ENCODE measurements at regions not wholly inside any gene's neighbourhood (a gene's known extent, or its start where the extent isn't known, plus 50 kb on each side); places are given as distances from the start of the nearest gene placed in this dataset.
A peak's percentile ranks its signal among the peaks of the same experiment; 100 is the strongest.

DNA sequence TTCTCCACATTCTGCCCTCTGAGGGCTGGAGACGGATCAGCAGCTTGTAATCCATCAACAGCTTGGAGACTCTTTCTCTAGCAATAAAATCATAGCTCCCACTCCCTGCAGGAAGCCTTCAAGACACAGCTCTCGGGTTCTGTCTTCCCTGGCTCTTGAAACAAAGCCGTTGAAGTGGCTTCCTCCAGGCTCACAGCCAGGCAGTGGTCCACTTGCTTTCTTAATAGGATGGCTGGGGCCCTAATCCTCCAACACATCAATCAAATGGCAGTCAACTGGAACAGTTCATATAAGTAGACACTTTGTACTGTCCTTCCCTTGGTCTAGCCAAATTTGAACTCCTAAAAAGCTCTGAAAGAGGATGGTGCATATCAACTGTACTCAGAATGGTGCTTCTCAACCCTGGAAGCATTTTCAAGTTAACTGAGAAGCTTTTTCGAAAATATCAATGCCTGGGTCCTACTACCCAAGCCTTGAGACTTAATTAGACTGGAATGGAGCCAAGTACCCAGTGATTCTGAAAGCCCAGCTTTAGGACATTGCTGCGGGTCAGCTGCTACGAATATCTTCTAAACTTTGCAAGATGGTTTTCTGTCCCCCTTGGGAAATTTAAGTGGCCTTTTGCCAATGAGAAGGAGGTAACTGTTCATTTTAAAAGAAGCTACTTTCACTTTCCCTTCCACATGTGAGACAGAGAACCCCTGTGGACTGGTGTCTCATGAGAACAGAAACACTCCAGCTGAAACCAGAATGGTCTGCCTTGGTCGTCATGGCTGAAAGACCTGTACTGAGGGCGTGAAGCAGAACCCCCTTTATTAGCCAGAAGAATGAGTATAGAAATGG is 74.7 kb downstream of the SC5D start:
- no peak overlapping the region for H3K27ac ChIP-seq
- peaks cover 58% of the 10 kb centered on the region for H3K27me3 ChIP-seq (replicated peaks; ENCODE audit: insufficient read depth)
- TF ChIP-seq EZH2phosphoT487 (IDR thresholded peaks at IDR 0.05; ENCODE audit: insufficient read depth, low read depth) (no peak), EZH2 (IDR thresholded peaks at IDR 0.05; ENCODE audit: insufficient read depth, poor library complexity, severe bottlenecking) (no peak)
- H3K4me2 ChIP-seq (ENCODE audit: unreplicated experiment), result peak overlapping the region; percentile 25
- no peaks in the 10 kb centered on the region for H4K20me1 ChIP-seq (ENCODE audit: insufficient read depth)
- H3F3A ChIP-seq (ENCODE audit: insufficient read depth), result no peaks in the 10 kb centered on the region
- H3K9ac ChIP-seq, result no peak overlapping the region
- no peaks in the 10 kb centered on the region for H3K79me2 ChIP-seq (ENCODE audit: insufficient read depth)
- no peak overlapping the region for H2AFZ ChIP-seq
- no peaks in the 10 kb centered on the region for H3K4me1 ChIP-seq (ENCODE audit: insufficient read depth)
- DNase-seq, result peak; percentile 34
- 1 to 2% methylated on average over 8 of the region's 8 CpGs for WGBS, 2 experiments (ENCODE audit: low coverage in 1 of 2, low lambda C conversion rate in 2 of 2, missing lambda C conversion rate in 2 of 2)
- in situ Hi-C loops (cut with MboI), result no loop called here
- H3K9me2 ChIP-seq (ENCODE audit: insufficient read depth), result no peaks in the 10 kb centered on the region
- H3K36me3 ChIP-seq (ENCODE audit: low read depth), result no peaks in the 10 kb centered on the region
- H3K9me3 ChIP-seq (ENCODE audit: low read depth), result no peaks in the 10 kb centered on the region
- H3K4me3 ChIP-seq, result no peak overlapping the region

DNA sequence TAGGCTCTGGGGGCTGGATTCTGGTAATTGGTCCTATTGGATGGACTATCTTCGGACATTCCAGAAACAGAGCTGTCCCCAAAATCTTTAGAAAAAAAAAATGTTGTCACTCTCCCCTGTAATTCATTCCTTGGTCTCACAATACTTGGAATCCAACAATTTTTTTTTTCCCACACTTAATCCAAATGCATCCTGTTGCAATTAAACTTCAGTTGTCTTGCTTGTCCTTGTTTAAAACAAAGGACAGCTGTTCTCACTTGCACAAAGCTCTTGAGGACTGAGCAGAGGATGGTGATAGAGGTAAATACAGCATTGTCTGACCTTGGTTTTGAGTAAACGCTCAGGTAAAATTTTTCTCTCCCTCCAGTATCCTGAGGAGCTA is 75.3 kb downstream of the SC5D start:
- H3K9me3 ChIP-seq (ENCODE audit: low read depth), result no peaks in the 10 kb centered on the region
- DNase-seq, result no peak
- no peaks in the 10 kb centered on the region for H4K20me1 ChIP-seq (ENCODE audit: insufficient read depth)
- H3K4me2 ChIP-seq (ENCODE audit: unreplicated experiment), result peak overlapping the region; percentile 25
- H3K27ac ChIP-seq, result no peak overlapping the region
- no peak overlapping the region for H3K4me3 ChIP-seq
- no peaks in the 10 kb centered on the region for H3K4me1 ChIP-seq (ENCODE audit: insufficient read depth)
- 0% methylated on average over 2 of the region's 2 CpGs for WGBS, 2 experiments (ENCODE audit: low coverage in 1 of 2, low lambda C conversion rate in 2 of 2, missing lambda C conversion rate in 2 of 2)
- no peaks in the 10 kb centered on the region for H3K36me3 ChIP-seq (ENCODE audit: low read depth)
- H3K9me2 ChIP-seq (ENCODE audit: insufficient read depth), result no peaks in the 10 kb centered on the region
- in situ Hi-C loops (cut with MboI), result no loop called here
- no peak overlapping the region for H2AFZ ChIP-seq
- no peaks in the 10 kb centered on the region for H3F3A ChIP-seq (ENCODE audit: insufficient read depth)
- H3K27me3 ChIP-seq (replicated peaks; ENCODE audit: insufficient read depth), result peaks cover 58% of the 10 kb centered on the region
- no peaks in the 10 kb centered on the region for H3K79me2 ChIP-seq (ENCODE audit: insufficient read depth)
- no peak for TF ChIP-seq EZH2phosphoT487 (IDR thresholded peaks at IDR 0.05; ENCODE audit: insufficient read depth, low read depth)
- H3K9ac ChIP-seq, result no peak overlapping the region

DNA sequence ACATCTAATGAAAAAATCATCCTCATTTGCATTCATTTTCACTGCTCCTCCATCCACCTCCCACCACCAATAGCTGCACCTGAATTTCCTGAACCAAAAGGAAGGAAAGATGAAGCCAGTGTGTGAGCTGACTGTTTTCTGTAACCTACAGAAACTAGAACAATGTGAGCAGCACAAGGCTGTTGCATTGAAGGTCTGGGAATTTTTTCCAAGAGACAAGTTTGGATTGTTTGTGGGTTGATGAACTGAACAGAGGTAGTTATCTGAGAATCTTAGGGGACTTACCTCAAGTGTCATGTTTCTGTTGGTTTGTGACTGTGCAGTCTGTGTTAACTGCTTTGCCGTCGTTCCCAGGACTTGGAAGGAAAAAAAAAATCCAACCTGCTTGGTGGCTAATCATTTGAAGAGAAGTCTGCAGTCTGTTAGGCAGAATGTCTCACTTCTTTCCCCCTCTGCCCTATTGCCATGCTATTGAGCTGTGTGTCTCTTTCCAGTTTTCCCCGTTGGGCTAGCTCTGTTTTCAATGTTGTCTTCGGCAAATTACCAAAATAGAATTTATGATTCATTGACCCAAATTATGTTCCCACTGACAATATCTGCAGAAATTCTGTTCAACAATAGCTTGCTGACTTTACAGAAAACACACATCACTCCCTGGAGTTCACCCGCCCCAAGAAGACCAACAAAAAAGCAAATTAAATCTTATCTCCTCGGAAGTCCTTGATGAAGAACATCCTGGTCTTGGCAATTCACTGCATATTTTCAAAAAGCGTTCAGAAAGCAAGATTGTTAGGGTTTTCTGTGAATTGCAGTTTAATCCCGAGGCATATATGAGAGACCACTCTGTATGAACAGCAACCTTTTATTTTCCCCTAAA is 76.0 kb downstream of the SC5D start:
- no peak overlapping the region for H3K4me2 ChIP-seq (ENCODE audit: unreplicated experiment)
- H3K27me3 ChIP-seq (replicated peaks; ENCODE audit: insufficient read depth), result peaks cover 58% of the 10 kb centered on the region
- H3K9me3 ChIP-seq (ENCODE audit: low read depth), result no peaks in the 10 kb centered on the region
- H3K9me2 ChIP-seq (ENCODE audit: insufficient read depth), result no peaks in the 10 kb centered on the region
- in situ Hi-C loops (cut with MboI), result no loop called here
- TF ChIP-seq EZH2 (IDR thresholded peaks at IDR 0.05; ENCODE audit: insufficient read depth, poor library complexity, severe bottlenecking), result no peak
- TF ChIP-seq EZH2phosphoT487 (IDR thresholded peaks at IDR 0.05; ENCODE audit: insufficient read depth, low read depth), result no peak
- no peak for DNase-seq
- no peaks in the 10 kb centered on the region for H3K4me1 ChIP-seq (ENCODE audit: insufficient read depth)
- no peaks in the 10 kb centered on the region for H3F3A ChIP-seq (ENCODE audit: insufficient read depth)
- no peak overlapping the region for H2AFZ ChIP-seq
- no peak overlapping the region for H3K9ac ChIP-seq
- no peaks in the 10 kb centered on the region for H4K20me1 ChIP-seq (ENCODE audit: insufficient read depth)
- no peak overlapping the region for H3K27ac ChIP-seq
- WGBS, 2 experiments (ENCODE audit: low coverage in 1 of 2, low lambda C conversion rate in 2 of 2, missing lambda C conversion rate in 2 of 2), result 1 to 3% methylated on average over 8 of the region's 8 CpGs
- no peaks in the 10 kb centered on the region for H3K79me2 ChIP-seq (ENCODE audit: insufficient read depth)
- H3K36me3 ChIP-seq (ENCODE audit: low read depth), result no peaks in the 10 kb centered on the region
- no peak overlapping the region for H3K4me3 ChIP-seq

DNA sequence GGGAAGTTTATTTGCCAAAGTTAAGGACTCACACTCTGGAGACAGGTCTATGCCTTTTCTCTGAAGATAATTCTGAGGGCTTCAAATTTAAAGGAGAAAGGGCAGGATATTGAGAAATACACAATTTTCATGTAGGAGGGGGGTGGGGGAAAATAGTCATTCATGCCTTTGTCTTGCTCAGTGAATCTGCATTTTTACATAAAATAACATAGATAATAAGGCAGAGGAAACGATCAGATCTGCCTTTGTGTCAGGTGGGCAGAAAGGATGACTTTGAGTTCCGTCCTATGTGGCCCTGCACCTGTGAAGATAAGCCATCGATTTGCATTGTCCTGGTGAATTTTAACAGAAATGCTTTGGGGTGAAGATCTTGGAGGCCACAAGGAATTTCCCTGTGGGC is 76.8 kb downstream of the SC5D start:
- H3K36me3 ChIP-seq (ENCODE audit: low read depth), result no peaks in the 10 kb centered on the region
- no peaks in the 10 kb centered on the region for H3F3A ChIP-seq (ENCODE audit: insufficient read depth)
- H2AFZ ChIP-seq, result no peak overlapping the region
- H4K20me1 ChIP-seq (ENCODE audit: insufficient read depth), result no peaks in the 10 kb centered on the region
- no peaks in the 10 kb centered on the region for H3K4me1 ChIP-seq (ENCODE audit: insufficient read depth)
- no peaks in the 10 kb centered on the region for H3K9me3 ChIP-seq (ENCODE audit: low read depth)
- H3K27ac ChIP-seq, result no peak overlapping the region
- no peak overlapping the region for H3K4me3 ChIP-seq
- 52 to 55% methylated on average over 3 of the region's 3 CpGs for WGBS, 2 experiments (ENCODE audit: low coverage in 1 of 2, low lambda C conversion rate in 2 of 2, missing lambda C conversion rate in 2 of 2)
- no peak for TF ChIP-seq EZH2phosphoT487 (IDR thresholded peaks at IDR 0.05; ENCODE audit: insufficient read depth, low read depth)
- TF ChIP-seq EZH2 (IDR thresholded peaks at IDR 0.05; ENCODE audit: insufficient read depth, poor library complexity, severe bottlenecking), result no peak
- H3K27me3 ChIP-seq (replicated peaks; ENCODE audit: insufficient read depth), result peaks cover 55% of the 10 kb centered on the region
- no peaks in the 10 kb centered on the region for H3K79me2 ChIP-seq (ENCODE audit: insufficient read depth)
- H3K9ac ChIP-seq, result no peak overlapping the region
- no peaks in the 10 kb centered on the region for H3K9me2 ChIP-seq (ENCODE audit: insufficient read depth)
- H3K4me2 ChIP-seq (ENCODE audit: unreplicated experiment), result no peak overlapping the region
- in situ Hi-C loops (cut with MboI), result no loop called here
- no peak for DNase-seq
